B cell (primary cell): ENCODE measurements at regions not wholly inside any gene's neighbourhood (a gene's known extent, or its start where the extent isn't known, plus 50 kb on each side); places are given as distances from the start of the nearest gene placed in this dataset.

Source experiments
- CTCF ChIP-seq: fragments of 200-600 bp; IDR thresholded peaks from one replicate; pipeline ENCODE4 v1.8.0; 2022; ENCODE audit warnings: antibody characterized with exemption, mild to moderate bottlenecking
- EZH2 ChIP-seq: IDR thresholded peaks from 2 replicates; pipeline ENCODE4 v1.6.1; 2012; ENCODE audit warnings: borderline replicate concordance, low read depth, mild to moderate bottlenecking, moderate library complexity, low read length; ENCODE audit not compliant: insufficient read depth, poor library complexity, severe bottlenecking

GRCh38 chr6:67664942-67665341 is 970.1 kb upstream of the ADGRB3 start:
- TF ChIP-seq CTCF (no peak), EZH2 (no peak)
